K562 (cell line): ENCODE measurements at regions not wholly inside any gene's neighbourhood (a gene's known extent, or its start where the extent isn't known, plus 50 kb on each side); places are given as distances from the start of the nearest gene placed in this dataset.

Experiments used
- TF ChIP-seq, protein P1 (sequence below): fragments of 450-650 bp; IDR thresholded peaks from 2 replicates; pipeline ENCODE4 v1.6.1; 2016; ENCODE audit warnings: mild to moderate bottlenecking, moderate library complexity

- TF ChIP-seq, protein P1, sequence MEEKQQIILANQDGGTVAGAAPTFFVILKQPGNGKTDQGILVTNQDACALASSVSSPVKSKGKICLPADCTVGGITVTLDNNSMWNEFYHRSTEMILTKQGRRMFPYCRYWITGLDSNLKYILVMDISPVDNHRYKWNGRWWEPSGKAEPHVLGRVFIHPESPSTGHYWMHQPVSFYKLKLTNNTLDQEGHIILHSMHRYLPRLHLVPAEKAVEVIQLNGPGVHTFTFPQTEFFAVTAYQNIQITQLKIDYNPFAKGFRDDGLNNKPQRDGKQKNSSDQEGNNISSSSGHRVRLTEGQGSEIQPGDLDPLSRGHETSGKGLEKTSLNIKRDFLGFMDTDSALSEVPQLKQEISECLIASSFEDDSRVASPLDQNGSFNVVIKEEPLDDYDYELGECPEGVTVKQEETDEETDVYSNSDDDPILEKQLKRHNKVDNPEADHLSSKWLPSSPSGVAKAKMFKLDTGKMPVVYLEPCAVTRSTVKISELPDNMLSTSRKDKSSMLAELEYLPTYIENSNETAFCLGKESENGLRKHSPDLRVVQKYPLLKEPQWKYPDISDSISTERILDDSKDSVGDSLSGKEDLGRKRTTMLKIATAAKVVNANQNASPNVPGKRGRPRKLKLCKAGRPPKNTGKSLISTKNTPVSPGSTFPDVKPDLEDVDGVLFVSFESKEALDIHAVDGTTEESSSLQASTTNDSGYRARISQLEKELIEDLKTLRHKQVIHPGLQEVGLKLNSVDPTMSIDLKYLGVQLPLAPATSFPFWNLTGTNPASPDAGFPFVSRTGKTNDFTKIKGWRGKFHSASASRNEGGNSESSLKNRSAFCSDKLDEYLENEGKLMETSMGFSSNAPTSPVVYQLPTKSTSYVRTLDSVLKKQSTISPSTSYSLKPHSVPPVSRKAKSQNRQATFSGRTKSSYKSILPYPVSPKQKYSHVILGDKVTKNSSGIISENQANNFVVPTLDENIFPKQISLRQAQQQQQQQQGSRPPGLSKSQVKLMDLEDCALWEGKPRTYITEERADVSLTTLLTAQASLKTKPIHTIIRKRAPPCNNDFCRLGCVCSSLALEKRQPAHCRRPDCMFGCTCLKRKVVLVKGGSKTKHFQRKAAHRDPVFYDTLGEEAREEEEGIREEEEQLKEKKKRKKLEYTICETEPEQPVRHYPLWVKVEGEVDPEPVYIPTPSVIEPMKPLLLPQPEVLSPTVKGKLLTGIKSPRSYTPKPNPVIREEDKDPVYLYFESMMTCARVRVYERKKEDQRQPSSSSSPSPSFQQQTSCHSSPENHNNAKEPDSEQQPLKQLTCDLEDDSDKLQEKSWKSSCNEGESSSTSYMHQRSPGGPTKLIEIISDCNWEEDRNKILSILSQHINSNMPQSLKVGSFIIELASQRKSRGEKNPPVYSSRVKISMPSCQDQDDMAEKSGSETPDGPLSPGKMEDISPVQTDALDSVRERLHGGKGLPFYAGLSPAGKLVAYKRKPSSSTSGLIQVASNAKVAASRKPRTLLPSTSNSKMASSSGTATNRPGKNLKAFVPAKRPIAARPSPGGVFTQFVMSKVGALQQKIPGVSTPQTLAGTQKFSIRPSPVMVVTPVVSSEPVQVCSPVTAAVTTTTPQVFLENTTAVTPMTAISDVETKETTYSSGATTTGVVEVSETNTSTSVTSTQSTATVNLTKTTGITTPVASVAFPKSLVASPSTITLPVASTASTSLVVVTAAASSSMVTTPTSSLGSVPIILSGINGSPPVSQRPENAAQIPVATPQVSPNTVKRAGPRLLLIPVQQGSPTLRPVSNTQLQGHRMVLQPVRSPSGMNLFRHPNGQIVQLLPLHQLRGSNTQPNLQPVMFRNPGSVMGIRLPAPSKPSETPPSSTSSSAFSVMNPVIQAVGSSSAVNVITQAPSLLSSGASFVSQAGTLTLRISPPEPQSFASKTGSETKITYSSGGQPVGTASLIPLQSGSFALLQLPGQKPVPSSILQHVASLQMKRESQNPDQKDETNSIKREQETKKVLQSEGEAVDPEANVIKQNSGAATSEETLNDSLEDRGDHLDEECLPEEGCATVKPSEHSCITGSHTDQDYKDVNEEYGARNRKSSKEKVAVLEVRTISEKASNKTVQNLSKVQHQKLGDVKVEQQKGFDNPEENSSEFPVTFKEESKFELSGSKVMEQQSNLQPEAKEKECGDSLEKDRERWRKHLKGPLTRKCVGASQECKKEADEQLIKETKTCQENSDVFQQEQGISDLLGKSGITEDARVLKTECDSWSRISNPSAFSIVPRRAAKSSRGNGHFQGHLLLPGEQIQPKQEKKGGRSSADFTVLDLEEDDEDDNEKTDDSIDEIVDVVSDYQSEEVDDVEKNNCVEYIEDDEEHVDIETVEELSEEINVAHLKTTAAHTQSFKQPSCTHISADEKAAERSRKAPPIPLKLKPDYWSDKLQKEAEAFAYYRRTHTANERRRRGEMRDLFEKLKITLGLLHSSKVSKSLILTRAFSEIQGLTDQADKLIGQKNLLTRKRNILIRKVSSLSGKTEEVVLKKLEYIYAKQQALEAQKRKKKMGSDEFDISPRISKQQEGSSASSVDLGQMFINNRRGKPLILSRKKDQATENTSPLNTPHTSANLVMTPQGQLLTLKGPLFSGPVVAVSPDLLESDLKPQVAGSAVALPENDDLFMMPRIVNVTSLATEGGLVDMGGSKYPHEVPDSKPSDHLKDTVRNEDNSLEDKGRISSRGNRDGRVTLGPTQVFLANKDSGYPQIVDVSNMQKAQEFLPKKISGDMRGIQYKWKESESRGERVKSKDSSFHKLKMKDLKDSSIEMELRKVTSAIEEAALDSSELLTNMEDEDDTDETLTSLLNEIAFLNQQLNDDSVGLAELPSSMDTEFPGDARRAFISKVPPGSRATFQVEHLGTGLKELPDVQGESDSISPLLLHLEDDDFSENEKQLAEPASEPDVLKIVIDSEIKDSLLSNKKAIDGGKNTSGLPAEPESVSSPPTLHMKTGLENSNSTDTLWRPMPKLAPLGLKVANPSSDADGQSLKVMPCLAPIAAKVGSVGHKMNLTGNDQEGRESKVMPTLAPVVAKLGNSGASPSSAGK = no peak
These were observed 383.1 kb downstream of the ADRA2A start (continued) for GRCh38 chr10:111459967-111460366.
